ENCODE measurements at regions not wholly inside any gene's neighbourhood (a gene's known extent, or its start where the extent isn't known, plus 50 kb on each side); places are given as distances from the start of the nearest gene placed in this dataset.

DNA sequence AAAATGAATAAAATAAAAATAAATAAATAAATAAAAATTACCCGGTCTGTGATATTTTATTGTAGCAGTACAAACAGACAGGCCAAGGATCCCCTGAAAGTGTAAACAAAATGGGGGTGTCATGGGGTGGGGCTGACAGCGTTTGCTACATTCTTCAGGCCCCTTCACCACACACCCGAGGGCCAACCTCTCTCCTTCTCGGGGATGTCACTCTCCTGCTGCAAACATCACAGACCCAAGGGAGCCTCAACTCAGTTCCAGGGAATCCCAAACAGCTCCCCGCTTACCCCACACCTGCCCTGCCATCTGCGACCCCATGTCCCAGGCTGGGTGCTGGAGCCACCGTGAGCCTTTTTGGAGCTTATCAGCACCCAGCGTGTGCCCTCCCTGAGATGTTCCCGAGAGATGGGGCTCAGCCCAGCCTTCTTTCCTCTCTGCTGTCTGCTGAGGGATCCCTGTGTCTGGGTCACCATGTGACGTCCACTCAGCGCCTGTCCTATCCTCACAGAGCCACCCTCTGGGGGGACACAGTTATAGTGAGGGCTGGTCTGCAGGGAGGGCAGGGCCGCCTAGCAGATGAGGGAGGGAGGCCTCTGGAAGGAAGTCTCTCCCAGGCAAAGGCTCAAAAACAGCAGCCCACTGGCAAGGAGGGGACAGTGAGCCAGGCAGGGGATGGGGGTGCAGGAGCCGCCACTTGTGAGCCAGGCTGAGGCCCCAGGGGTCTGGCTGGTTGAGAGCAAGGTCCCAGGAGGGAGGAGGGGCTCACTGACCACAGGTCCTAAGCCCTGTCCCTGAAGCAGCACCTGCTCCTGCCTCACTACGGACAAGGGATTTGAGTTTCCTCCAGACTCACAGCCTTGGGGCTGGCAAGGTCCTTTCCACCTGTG, 1041.6 kb downstream of the BRD1 start:
- TF ChIP-seq CTCF (IDR thresholded peaks at IDR 0.05) = no peak
- no peak for TF ChIP-seq EZH2 (IDR thresholded peaks at IDR 0.05; ENCODE audit: borderline replicate concordance, insufficient read depth, low read depth, low read length, poor library complexity, severe bottlenecking)
